ENCODE measurements at regions not wholly inside any gene's neighbourhood (a gene's known extent, or its start where the extent isn't known, plus 50 kb on each side); places are given as distances from the start of the nearest gene placed in this dataset.

- no peak for ATAC-seq
- DNase-seq (ENCODE audit: low spot score in 2 of 2), result no peak
- Mint-ChIP-seq H3K36me3 (peaks cover 0 to 7% of the 10 kb centered on the region in 2 donors), H3K27ac (no peak overlapping the region), H3K9me3 (peaks cover 12 to 18% of the 10 kb centered on the region in 2 donors)
Measured at GRCh38 chr12:30023186-30023585, 239.4 kb upstream of the TMTC1 start.

GRCh38 chr12:30021051-30021833, 237.5 kb upstream of the TMTC1 start:
- H3K9me3 Mint-ChIP-seq, result peaks cover 12 to 22% of the 10 kb centered on the region in 2 donors
- no peak for DNase-seq (ENCODE audit: low spot score in 2 of 2)
- peaks cover 0 to 7% of the 10 kb centered on the region in 2 donors for H3K36me3 Mint-ChIP-seq
- no peak for ATAC-seq
- no peak overlapping the region for H3K27ac Mint-ChIP-seq

- no peak overlapping the region for H3K27ac Mint-ChIP-seq
- no peaks in the 10 kb centered on the region for H3K36me3 Mint-ChIP-seq
- ATAC-seq (no peak), DNase-seq (ENCODE audit: low spot score in 2 of 2) (no peak)
- H3K9me3 Mint-ChIP-seq, result peaks cover 6 to 23% of the 10 kb centered on the region in 2 donors
Measured at GRCh38 chr12:30019366-30020140, 235.8 kb upstream of the TMTC1 start.

GRCh38 chr12:30016540-30017055, 232.9 kb upstream of the TMTC1 start:
- H3K36me3 Mint-ChIP-seq, result no peaks in the 10 kb centered on the region
- no peak overlapping the region for H3K27ac Mint-ChIP-seq
- ATAC-seq (no peak), DNase-seq (ENCODE audit: low spot score in 2 of 2) (no peak)
- H3K9me3 Mint-ChIP-seq, result peaks cover 0 to 16% of the 10 kb centered on the region in 2 donors

- ATAC-seq, result no peak
- Mint-ChIP-seq H3K27ac (no peak overlapping the region), H3K36me3 (no peaks in the 10 kb centered on the region), H3K9me3 (peaks cover 0 to 16% of the 10 kb centered on the region in 2 donors)
- DNase-seq (ENCODE audit: low spot score in 2 of 2), result no peak
Measured at GRCh38 chr12:30015631-30016337, 232.0 kb upstream of the TMTC1 start.

- H3K36me3 Mint-ChIP-seq, result no peaks in the 10 kb centered on the region
- ATAC-seq, result no peak
- H3K27ac Mint-ChIP-seq, result no peak overlapping the region
- peaks cover 0 to 11% of the 10 kb centered on the region in 2 donors for H3K9me3 Mint-ChIP-seq
- DNase-seq (ENCODE audit: low spot score in 2 of 2), result no peak
Measured at GRCh38 chr12:30014991-30015390, 231.2 kb upstream of the TMTC1 start.

- ATAC-seq, result no peak
- no peak for DNase-seq (ENCODE audit: low spot score in 2 of 2)
- Mint-ChIP-seq H3K27ac (no peak overlapping the region), H3K36me3 (no peaks in the 10 kb centered on the region), H3K9me3 (peaks cover 5 to 11% of the 10 kb centered on the region in 2 donors)
Measured at GRCh38 chr12:30012816-30013450, 229.2 kb upstream of the TMTC1 start.

- no peak for ATAC-seq
- H3K9me3 Mint-ChIP-seq, result peaks cover 0 to 9% of the 10 kb centered on the region in 2 donors
- H3K36me3 Mint-ChIP-seq, result no peaks in the 10 kb centered on the region
- no peak overlapping the region for H3K27ac Mint-ChIP-seq
- DNase-seq (ENCODE audit: low spot score in 2 of 2), result no peak
Measured at GRCh38 chr12:30010071-30011052, 226.6 kb upstream of the TMTC1 start.

GRCh38 chr12:30006021-30006420, 222.3 kb upstream of the TMTC1 start:
- H3K9me3 Mint-ChIP-seq, result peaks cover 0 to 9% of the 10 kb centered on the region in 2 donors
- ATAC-seq (no peak), DNase-seq (ENCODE audit: low spot score in 2 of 2) (no peak)
- no peaks in the 10 kb centered on the region for H3K36me3 Mint-ChIP-seq
- no peak overlapping the region for H3K27ac Mint-ChIP-seq

GRCh38 chr12:30003321-30003720, 219.6 kb upstream of the TMTC1 start:
- H3K9me3 Mint-ChIP-seq, result peaks cover 4% of the 10 kb centered on the region in 2 donors
- H3K36me3 Mint-ChIP-seq, result no peaks in the 10 kb centered on the region
- H3K27ac Mint-ChIP-seq, result no peak overlapping the region
- ATAC-seq (no peak), DNase-seq (ENCODE audit: low spot score in 2 of 2) (no peak)

GRCh38 chr12:30002677-30003076, 218.9 kb upstream of the TMTC1 start:
- ATAC-seq, result no peak
- peaks cover 4% of the 10 kb centered on the region in 2 donors for H3K9me3 Mint-ChIP-seq
- peak overlapping the region in 1 of 2 donors; percentile 7 for H3K27ac Mint-ChIP-seq
- no peak for DNase-seq (ENCODE audit: low spot score in 2 of 2)
- H3K36me3 Mint-ChIP-seq, result no peaks in the 10 kb centered on the region

GRCh38 chr12:30000401-30000800, 216.7 kb upstream of the TMTC1 start:
- Mint-ChIP-seq H3K36me3 (no peaks in the 10 kb centered on the region), H3K9me3 (peaks cover 0 to 8% of the 10 kb centered on the region in 2 donors), H3K27ac (no peak overlapping the region)
- DNase-seq (ENCODE audit: low spot score in 2 of 2), result no peak
- no peak for ATAC-seq

GRCh38 chr12:29996993-29997392, 213.3 kb upstream of the TMTC1 start:
- peaks cover 6 to 15% of the 10 kb centered on the region in 2 donors for H3K9me3 Mint-ChIP-seq
- ATAC-seq (no peak), DNase-seq (ENCODE audit: low spot score in 2 of 2) (no peak)
- no peak overlapping the region for H3K27ac Mint-ChIP-seq
- no peaks in the 10 kb centered on the region for H3K36me3 Mint-ChIP-seq

GRCh38 chr12:29992366-29992765, 208.6 kb upstream of the TMTC1 start:
- ATAC-seq (no peak), DNase-seq (ENCODE audit: low spot score in 2 of 2) (no peak)
- H3K36me3 Mint-ChIP-seq, result no peaks in the 10 kb centered on the region
- H3K27ac Mint-ChIP-seq, result no peak overlapping the region
- peaks cover 14 to 19% of the 10 kb centered on the region in 2 donors for H3K9me3 Mint-ChIP-seq

- Mint-ChIP-seq H3K36me3 (no peaks in the 10 kb centered on the region), H3K27ac (no peak overlapping the region), H3K9me3 (peaks cover 14 to 19% of the 10 kb centered on the region in 2 donors)
- ATAC-seq, result no peak
- no peak for DNase-seq (ENCODE audit: low spot score in 2 of 2)
Measured at GRCh38 chr12:29991924-29992323, 208.2 kb upstream of the TMTC1 start.

All from activated naive CD4-positive, alpha-beta T cell treated with anti-CD3 and anti-CD28 coated beads, Interleukin-2, amount 50 U/mL, for 72 hours (primary cell).